ENCODE measurements at regions not wholly inside any gene's neighbourhood (a gene's known extent, or its start where the extent isn't known, plus 50 kb on each side); places are given as distances from the start of the nearest gene placed in this dataset.
"Not testable (repeated sequence)": the region's sequence is repeated elsewhere in the genome, so short reads cannot be mapped to it uniquely, and the experiment has no call there.

DNA sequence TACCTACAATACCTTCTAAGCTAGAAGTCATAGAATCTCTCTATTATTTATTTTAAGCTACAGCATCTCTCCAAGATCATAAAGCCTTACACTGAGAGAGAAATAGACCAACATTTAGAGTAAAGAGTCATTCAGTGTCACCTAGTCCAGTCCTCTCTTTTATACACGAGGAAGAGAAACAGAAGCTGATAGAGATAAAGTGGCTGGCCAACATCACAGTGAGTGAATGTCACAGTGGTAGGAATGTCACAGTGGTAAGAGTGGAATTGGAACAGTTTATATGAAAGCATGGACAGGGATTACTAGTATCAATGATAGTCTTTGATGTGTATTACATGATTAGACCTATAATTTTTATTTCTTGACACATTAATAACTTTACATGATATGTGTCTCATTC lies 307.8 kb upstream of the NBPF12 start:
- not testable (repeated sequence) for DNase-seq

DNA sequence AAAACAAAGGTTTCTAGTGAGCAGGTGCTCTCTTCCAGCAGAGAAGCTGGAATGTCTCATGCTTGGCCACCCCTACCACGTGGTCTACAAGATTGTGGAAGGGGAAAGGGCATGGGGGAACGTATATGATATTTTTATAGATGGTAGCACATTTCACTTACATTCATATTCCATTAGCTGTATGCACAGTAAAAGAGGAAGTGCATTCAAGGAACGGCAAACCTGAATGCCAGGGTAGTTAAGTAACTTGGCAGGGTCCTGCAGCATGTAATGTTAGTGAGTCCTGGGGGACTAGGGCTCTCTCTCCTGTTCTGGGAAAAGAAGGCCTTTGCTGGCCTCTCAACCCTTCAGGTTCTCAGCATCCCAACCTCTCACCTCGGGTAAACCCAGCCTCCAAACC lies 319.5 kb upstream of the NBPF12 start:
- not testable (repeated sequence) for DNase-seq

DNA sequence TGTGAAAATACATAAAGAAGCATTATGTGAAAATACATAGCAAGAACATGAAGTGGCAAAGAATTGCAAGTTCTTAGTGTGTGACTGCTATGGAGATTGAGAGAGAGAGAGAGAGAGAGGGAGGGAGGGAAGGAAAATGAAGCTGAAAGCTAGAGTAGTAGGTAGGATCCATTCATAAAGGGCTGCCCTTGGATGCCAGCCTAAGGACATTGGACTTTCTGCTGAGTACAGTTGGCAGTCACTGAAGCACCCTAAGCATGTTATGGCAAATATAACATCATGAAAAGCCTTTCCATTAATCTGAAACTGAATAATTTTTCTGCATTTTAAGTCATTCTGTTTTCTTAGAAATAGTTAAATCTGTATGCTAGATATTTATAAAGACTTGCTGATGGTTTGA lies 333.4 kb upstream of the NBPF12 start:
- DNase-seq, result not testable (repeated sequence)

DNA sequence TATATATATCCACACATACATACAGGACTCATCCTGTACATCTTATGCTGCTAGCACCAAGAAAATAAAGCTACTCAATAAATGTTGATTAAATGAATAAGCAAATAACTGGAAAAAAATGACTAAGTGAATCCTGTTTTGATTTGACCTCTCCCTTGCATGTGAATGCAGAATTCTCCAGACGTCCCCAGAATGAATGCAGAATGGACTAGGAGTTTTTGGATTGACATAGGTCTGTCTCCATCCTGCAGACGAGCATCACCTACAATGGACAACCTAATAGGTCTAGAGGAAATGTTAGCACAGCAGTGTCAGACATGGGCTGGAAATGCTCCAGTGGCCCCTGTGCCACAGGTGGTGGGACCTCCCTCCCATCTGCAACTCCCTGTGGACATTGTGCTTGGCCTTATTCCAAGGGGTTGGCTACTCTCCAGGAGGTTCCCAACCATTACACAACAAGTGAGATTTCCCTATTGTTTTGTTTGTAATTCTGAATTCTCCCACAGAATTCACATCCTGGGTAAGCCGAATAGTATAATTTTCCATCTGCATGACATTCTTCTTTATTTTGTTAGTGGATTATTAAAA lies 337.3 kb upstream of the NBPF12 start:
- DNase-seq, result not testable (repeated sequence)

DNA sequence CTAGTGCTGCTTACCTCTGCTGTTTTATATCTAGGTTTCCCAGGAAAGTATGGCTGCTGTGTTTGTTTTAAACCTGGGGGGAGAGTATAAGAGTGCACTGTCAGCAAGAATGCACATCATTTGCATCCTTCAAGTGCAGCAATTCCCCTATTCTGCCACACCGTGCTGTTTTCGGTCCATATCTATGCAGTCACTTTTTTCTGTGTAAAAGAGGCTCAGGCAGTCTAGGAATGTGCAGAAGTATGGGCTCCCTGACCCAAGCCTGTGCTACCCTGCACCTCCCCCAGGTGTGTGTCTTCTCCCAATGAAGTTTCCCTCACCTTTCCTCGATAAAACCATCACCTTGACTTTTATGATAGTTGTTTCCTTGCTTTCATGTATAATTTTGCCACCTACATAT lies 338.2 kb upstream of the NBPF12 start:
- DNase-seq, result not testable (repeated sequence)

DNA sequence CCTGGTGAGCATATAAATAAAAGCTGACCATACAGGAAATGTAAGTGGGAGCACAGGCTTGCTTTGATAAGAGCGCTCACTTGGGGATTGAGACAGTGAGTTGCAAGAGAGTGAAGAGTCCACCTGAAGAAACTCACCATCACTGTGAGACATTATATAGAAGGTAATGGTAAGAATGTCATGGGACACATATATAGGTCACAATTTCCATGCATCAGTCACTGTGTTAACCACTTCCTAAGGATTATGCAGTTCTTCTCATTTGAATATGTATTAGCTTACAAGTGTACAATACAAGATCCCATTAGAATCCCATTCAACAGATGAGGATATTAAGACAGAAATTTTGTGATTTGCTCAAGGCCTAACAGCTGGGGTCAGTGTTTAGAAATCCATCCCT lies 352.4 kb upstream of the NOTCH2NLA start:
- DNase-seq, result not testable (repeated sequence)

DNA sequence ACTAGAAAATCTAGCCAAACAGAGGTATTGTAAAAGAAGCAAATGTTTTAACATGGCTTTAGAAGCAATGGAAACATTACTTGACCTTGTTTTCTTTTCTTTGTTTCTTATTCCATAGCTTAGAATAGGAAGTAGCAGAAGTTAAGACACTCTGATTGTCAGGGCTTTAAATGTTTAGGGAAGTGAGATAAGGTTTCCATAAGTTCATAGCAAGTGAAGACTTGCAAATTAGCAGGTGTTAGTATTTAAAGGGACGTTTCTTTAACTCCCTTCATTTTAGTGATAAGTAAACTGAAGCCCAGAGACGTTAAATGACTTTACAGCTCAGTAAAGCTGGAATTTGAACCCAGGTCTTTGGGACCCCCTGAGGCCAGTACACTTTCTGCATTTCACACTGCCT lies 338.7 kb upstream of the NOTCH2NLA start:
- DNase-seq, result not testable (repeated sequence)

DNA sequence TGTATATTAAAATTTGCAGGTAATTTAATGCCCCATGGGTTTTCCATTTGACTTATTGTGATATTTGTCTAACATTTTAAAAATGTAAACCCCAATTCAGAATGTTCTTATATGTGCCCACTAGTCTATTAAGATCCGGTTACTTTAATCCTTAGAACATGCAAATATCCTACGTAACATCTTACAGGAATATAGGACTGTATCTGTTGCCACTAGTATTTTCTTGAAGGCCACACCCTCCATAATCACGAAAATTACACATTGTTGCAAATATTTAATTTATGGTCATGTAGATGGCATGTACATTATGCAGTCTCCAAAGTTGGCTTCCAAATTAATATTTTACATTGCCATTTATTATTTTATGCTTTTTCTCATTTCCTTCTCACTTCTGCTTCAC lies 329.2 kb upstream of the NOTCH2NLA start:
- not testable (repeated sequence) for DNase-seq

DNA sequence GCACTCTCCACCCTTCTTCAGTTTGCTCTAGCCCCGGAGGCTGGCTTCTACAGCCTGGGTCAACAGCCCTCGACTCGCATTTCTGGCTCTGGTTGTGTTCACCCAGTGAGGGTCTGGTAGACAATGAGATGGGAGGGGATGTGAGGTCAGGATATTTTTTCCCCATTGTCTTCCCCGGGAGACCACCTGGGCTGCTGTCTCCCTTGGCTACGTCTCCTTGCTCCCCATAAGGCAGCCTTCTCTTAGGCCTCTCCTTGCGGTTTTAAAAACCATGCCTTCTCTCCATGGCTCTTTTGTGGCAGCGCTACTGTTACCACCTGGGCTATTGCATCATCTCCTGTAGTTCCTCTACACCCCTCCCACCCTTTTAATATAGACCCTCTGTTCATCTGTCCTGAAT lies 327.6 kb upstream of the NOTCH2NLA start:
- not testable (repeated sequence) for DNase-seq

DNA sequence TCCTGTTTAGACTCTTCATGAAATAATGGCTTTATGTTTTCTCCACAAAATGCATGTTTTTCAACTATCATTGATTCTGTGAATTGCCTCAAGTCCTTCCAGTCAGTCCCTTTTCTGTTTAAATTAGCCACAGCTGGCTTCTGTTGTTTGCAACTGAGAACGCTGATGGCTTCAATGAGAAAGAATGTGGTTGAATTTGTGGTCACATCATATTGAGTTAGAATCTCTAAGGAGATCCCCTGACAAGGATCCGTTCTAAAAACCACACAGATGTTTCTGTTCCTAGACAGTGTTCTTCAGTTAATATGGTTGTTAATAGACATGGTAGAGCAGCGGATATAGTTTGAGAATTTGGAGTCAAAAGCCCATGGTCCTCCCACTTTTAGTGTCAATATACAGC lies 323.6 kb upstream of the NOTCH2NLA start:
- not testable (repeated sequence) for DNase-seq

DNA sequence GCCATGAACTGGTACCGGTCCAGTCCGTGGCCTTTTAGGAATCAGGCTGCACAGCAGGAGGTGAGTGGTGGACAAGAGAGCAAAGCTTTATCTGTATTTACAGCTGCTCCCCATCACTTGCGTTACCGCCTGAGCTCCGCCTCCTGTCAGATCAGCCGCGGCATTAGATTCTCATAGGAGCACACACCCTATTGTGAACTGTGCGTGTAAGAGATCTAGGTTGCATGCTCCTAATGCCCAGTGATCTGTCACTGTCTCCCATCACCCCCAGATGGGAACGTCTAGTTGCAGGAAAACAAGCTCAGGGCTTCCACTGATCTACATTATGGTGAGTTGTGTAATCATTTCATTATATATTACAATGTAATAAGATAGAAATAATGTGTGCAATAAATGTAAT lies 319.9 kb upstream of the NOTCH2NLA start:
- not testable (repeated sequence) for DNase-seq

DNA sequence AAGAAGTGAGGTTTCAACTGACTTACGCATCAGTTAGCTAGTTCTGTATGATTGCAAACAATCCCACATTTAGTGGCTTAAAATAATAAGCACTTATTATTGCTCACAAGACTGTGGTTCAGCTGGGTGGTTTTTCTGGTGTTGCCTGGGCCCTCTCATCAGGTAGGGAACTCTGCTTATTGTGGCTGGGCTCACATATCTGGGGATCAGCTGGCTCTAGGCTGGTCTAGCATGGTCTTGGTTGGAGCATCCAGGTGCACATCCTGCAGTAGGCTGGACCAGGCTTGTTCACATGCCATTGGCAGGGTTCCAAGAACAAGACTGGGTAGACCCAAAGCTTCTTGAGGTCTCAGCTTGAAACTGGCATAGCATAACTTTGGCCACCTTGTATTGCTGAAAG lies 317.4 kb upstream of the NOTCH2NLA start:
- not testable (repeated sequence) for DNase-seq

DNA sequence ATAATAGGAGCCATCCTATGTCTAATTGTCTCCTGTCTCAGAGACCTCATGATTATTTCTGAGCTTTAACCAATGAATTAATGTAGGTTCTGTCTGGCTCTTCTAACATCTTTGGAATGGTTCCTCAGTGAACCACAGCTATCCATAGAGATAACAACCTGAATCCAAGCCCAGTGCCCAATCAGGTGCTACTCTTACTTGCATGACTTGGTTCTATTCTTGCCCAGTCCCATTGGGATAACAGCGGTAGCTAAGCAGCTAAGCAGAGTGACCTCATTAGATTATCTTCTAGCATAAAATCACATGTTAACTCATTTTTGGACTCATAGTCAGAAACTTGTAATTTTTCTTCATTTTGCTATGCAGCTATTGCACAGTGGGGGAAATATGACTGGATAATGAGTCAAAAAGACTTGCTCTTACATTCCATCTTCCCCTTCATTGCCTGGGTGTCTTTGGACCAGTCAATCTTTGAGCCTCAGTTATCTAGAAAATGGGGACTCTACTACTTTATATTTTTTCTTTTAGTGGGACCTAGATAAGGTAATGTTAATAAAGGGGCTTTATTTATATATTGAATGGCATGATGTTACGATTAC lies 309.1 kb upstream of the NOTCH2NLA start:
- DNase-seq, result not testable (repeated sequence)

DNA sequence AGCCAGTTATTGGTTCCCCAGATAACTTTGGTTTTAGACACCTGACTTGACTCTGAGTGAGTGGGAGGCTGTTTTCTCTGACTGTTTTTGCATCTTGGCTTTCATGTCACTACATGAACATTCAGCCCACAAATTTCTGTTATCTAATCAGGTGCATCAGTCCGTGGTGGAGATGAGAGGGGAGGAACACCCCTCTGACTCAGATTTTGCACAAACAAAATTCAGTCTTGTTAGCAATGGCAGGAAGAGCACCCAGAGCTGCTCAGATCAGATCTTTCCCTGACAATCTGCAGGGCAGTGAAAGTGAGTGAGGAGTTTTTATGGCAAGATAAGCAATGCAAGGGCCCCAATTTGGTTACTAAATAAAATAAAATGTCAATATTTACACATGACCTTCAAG lies 307.2 kb upstream of the NOTCH2NLA start:
- DNase-seq, result not testable (repeated sequence)

DNA sequence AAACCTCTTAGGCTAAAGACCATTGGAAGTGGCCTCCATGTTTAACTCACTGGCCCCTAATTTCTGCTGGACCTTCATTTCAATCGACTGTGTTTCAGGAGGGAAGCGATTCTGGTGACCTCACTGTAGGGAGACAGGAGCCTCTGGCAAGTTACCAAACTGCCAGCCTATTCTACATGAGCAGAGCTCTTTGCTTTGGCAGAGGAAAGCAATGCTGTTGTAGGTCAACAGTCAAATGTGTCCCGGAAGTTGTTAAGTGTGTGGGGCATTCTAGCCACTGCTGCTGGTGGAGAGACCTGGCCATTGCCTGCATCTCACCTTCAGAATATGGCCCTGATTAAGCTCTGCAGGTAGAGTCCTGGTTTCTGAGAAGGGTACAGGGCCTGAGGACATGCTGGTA lies 306.8 kb upstream of the NOTCH2NLA start:
- not testable (repeated sequence) for DNase-seq

DNA sequence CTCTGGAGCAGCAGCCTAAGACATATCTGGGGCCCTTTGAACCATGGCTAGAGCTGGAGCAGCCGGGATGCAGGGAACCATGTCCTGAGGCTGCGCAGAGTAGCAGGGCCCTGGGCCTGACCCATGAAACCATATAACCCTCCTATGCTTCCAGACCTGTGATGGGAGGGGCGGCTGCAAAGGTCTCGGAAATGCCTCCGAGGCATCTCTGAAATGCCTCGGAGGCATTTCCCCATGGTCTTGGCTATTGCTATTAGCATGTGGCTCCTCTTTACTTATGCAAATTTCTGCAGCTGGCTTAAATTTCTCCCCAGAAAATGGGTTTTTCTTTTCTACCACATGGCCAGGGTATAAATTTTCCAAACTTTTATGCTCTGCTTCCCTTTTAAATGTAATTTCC lies 302.1 kb upstream of the NOTCH2NLA start:
- DNase-seq, result not testable (repeated sequence)

DNA sequence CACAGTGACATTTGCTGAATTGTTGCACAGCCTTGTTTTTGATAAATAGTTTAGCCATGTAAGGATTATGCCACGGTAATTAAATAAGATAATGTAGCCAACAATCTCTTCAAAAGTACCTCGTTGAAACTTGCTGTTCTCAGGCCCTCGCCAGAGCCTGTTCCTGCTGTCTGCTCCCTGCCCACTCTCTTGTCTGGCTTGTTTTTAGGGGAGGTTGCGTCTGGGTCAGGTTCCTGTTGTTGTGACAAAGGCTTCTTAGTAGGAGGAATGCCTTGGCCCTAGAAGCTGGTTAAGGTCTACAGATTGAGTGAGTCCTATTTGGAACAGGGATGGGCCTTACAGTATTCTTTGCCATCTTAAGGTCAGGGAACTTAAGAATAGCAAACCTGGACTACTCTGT lies 294.0 kb upstream of the NOTCH2NLA start:
- not testable (repeated sequence) for DNase-seq

DNA sequence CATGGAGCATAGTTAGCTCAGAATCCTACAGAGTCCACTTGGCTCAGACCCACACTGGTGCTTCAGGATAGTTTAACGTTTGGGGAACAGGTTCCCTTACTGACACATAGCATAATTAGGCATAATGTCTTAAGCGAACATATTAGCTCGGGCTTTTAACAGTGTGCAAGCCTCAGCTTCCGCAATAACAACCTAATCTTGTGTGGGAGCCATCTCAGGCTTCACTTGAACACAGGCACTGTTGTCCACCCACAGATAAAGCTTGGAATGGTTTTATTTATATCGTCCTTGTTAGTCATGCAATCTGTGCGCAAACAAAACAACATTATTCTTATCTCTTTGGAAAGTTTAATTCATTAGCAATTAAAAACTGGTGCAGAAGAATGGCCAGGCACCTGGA lies 293.5 kb upstream of the NOTCH2NLA start:
- not testable (repeated sequence) for DNase-seq

DNA sequence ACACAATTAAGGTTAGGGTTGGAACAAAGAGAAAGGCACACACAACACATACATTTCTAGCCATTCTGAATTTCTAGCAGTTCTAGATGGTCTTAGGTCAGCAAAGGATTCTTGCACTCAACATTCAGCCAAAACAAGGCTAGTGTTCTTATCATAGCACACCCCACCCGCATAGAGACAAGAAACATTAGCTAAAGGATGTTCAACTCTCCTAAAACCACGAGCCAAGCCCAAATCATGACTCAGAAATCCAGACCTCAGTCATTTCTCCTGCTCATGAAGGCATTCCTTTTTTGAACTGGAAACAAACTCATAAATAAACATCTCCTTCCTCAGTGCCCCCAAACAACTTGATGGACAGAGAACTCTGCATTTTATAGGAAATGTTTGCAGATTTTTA lies 293.0 kb upstream of the NOTCH2NLA start:
- not testable (repeated sequence) for DNase-seq

DNA sequence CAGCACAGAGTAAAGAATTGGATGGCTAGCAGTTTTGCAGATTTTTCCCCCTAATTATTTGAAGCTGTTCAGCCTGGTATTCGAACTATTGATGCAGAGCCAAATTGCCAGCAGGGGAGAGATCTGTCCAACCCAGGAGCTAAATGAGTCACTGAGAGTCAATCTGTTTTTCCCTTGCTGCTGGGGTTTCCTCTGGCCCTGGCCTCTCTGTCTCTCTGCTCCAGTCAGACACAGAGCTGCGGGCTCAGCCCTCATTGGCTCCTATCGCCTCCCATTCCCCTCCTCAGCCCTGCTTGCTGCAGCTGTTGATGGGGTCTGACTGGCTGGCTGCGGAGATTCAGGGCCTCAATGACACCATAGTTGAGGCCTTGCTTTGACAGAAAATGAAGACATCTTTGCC lies 284.9 kb upstream of the NOTCH2NLA start:
- not testable (repeated sequence) for DNase-seq

DNA sequence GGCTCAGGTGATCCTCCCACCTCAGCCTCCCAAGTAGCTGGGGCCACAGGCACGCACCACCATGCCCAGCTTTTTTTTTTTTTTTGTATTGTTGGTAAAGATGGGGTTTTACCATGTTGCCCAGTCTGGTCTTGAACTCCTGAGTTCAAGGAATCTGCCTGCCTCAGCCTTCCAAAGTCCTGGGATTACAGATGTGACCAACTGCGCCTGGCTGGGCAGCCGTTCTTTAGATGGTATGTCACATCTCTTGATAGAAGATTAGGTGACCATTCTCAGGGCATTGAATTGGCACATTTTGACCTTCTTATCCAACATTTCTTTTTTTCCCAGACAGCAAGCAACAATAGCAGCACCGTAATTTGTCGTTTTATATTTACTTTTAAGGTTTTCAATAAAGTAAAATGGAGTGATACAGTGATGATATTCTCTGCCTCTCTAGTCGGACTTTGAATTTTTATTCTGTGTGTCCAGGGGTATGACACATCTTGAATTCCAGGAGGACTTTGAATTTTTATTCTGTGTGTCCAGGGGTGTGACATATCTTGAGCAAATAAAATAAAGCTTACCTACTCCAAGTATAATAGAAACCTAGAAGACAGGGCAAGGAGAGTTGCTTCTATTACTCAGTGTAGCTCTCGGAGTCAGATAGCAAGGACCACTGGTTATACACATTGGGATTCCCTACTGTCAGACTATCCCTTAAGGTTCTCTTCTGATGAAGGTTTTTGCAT lies 282.4 kb upstream of the NOTCH2NLA start:
- DNase-seq, result not testable (repeated sequence)

DNA sequence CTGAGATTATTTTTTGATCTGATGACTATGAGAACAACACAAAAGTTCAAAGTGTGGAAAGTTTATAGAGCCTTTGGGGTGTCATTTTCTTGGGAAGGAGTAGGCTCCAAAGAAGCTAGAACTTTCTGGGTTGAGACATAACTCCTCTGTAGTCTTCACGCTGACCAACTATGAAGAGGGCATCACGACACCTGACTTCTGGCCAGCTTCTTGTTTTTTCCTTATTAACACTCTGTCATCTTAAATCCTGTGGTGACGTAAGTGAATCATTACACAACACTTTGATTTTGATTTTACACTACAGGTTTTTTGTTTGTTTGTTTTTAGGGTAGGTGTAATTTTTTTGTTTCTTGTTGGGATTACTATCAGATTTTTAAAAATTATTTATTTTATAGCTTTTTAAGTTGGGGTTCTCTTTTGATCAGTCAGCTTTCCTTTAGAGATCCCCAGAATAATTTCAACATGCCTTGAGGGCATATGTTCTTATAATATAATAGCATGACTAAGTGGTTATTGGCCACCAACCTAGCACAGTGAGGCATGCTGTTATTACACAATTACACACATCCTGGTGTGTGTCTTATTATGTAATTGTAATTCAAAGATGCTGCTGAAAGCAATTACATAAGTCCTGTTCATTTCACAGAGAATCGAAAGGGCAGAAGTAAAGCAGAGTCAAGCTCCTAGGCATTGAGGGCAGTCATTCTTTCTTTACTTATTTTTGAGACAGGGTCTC lies 281.6 kb upstream of the NOTCH2NLA start:
- not testable (repeated sequence) for DNase-seq

DNA sequence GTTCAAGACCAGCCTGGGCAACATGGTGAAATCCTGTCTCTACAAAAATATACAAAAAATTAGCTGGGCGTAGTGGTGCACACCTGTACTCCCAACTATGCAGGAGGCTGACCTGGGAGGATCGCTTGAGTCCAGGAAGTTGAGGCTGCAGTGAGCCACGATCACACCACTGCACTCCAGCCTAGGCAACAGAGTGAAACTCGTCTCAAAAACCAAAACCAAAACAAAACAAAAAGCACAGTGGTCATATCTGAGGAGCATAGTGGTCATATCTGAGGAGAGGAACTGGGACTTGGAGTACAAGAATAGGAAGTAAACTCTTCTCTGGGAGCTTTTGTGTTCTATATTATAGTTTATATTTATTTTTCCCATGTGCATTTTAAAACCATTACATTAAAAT lies 275.3 kb upstream of the NOTCH2NLA start:
- not testable (repeated sequence) for DNase-seq

All from NCI-H2081 (cell line).